OCI-LY7 (cell line): ENCODE measurements at regions not wholly inside any gene's neighbourhood (a gene's known extent, or its start where the extent isn't known, plus 50 kb on each side); places are given as distances from the start of the nearest gene placed in this dataset.

Experiments used
- BruUV-seq: library from RNA; stranded (reverse); fragments of 400-500 nt; replicated peaks from 2 replicates; lab custom pipeline; 2021; lab: Mats Ljungman, UMichigan
- CTCF ChIA-PET: fragments of 300-600 bp; sonication (Branson Sonifier 250); formaldehyde crosslinking; loops from one replicate; lab custom pipeline; 2022; ENCODE audit warnings: antibody characterized with exemption; ENCODE audit not compliant: unreplicated experiment; lab: Charles Lee
- POLR2A ChIA-PET: fragments of 300-600 bp; sonication (Branson Sonifier 250); formaldehyde crosslinking; loops from one replicate; lab custom pipeline; 2022; ENCODE audit warnings: antibody characterized with exemption; lab: Charles Lee
- DNase-seq: peaks from one replicate; pipeline ENCODE4 v3.0.0-alpha.2; 2015; ENCODE audit warnings: low spot score
- H2AFZ ChIP-seq: fragments of 200-600 bp; sonication (generic), shearing (Covaris generic); 2 replicates; pipeline ENCODE4 v1.6.1; 2014; ENCODE audit warnings: mild to moderate bottlenecking, antibody characterized with exemption, low read length, moderate library complexity
- H3K27ac ChIP-seq: fragments of 200-600 bp; sonication (generic); 2 replicates; pipeline ENCODE4 v1.5.1; 2014; ENCODE audit warnings: mixed run types, low read depth, mild to moderate bottlenecking, moderate library complexity, low read length, inconsistent platforms; ENCODE audit not compliant: poor library complexity, severe bottlenecking
- H3K36me3 ChIP-seq: fragments of 200-600 bp; sonication (generic); 2 replicates; pipeline ENCODE4 v1.6.1; 2014; ENCODE audit warnings: mild to moderate bottlenecking, antibody characterized with exemption, low read length, moderate library complexity, mixed read lengths; ENCODE audit not compliant: insufficient read depth
- H3K4me1 ChIP-seq: fragments of 200-600 bp; sonication (generic); 2 replicates; pipeline ENCODE4 v1.5.1; 2014; ENCODE audit warnings: mild to moderate bottlenecking, low read length; ENCODE audit not compliant: insufficient read depth, poor library complexity, severe bottlenecking
- H3K4me2 ChIP-seq: fragments of 200-600 bp; sonication (generic); 2 replicates; pipeline ENCODE4 v1.6.1; 2014; ENCODE audit warnings: mild to moderate bottlenecking, low read length
- H3K4me3 ChIP-seq: fragments of 200-600 bp; sonication (generic); 2 replicates; pipeline ENCODE4 v1.5.1; 2014; ENCODE audit warnings: mild to moderate bottlenecking, low read depth, low read length; ENCODE audit not compliant: poor library complexity, severe bottlenecking
- H3K79me2 ChIP-seq: fragments of 200-600 bp; sonication (generic); 2 replicates; pipeline ENCODE4 v1.6.1; 2016; ENCODE audit warnings: low read depth, mild to moderate bottlenecking, low read length, moderate library complexity, mixed read lengths; ENCODE audit not compliant: insufficient read depth
- H3K9me2 ChIP-seq: fragments of 200-600 bp; sonication (generic); 2 replicates; pipeline ENCODE4 v1.6.1; 2016; ENCODE audit warnings: mild to moderate bottlenecking, low read length, mixed read lengths; ENCODE audit not compliant: insufficient read depth
- H3K9me3 ChIP-seq: fragments of 200-600 bp; sonication (generic); 2 replicates; pipeline ENCODE4 v1.6.1; 2014; ENCODE audit warnings: mild to moderate bottlenecking, mixed run types, low read length, mixed read lengths
- H4K20me1 ChIP-seq: fragments of 200-600 bp; sonication (generic); 2 replicates; pipeline ENCODE4 v1.6.1; 2014; ENCODE audit warnings: mild to moderate bottlenecking, antibody characterized with exemption, low read length, moderate library complexity, mixed read lengths; ENCODE audit not compliant: insufficient read depth
- CTCF ChIP-seq: fragments of 200-600 bp; sonication (generic); conservative IDR thresholded peaks from 2 replicates; pipeline ENCODE4 v1.5.1; 2014; ENCODE audit warnings: mild to moderate bottlenecking, antibody characterized with exemption, low read length, moderate library complexity, mixed read lengths
- EZH2phosphoT487 ChIP-seq: fragments of 200-600 bp; sonication (generic); IDR thresholded peaks from 2 replicates; pipeline ENCODE4 v1.6.1; 2018; ENCODE audit warnings: low read depth, borderline replicate concordance, mild to moderate bottlenecking, mixed run types, antibody characterized with exemption, low read length, moderate library complexity, mixed read lengths
- intact Hi-C: fragments of 100-400 bp; cut with micrococcal nuclease; formaldehyde crosslinking; loops from one replicate; pipeline ENCODE4 v1.10.0; 2022; ENCODE audit not compliant: unreplicated experiment

DNA sequence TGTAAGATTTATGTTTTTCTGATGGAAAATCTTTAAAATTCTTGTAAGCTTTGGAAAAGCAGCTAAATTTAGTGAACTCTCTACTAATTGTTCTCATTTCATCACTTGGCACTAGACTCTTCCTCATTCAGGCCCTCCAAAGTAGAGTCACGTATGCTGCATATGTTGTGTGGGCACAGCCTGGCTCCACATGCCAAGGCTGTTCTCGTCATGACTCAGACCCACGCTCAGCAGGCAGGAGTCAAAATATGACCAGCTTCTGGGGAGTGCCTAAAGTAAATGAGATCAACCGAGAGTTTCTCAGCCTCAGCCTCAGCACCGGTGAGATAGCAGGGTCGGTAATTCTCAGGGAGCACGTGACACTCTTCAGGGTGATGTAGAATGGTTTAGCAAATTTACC, 1672.9 kb downstream of the REEP3 start:
- no TSS peak for BruUV-seq
- intact Hi-C loops: no loop called here
- Histone ChIP-seq H3K4me2 (no peak overlapping the region), H3K9me3 (no peaks in the 10 kb centered on the region), H3K4me1 (no peaks in the 10 kb centered on the region), H4K20me1 (no peaks in the 10 kb centered on the region), H3K4me3 (no peak overlapping the region), H3K9me2 (no peaks in the 10 kb centered on the region), H3K27ac (no peak overlapping the region), H2AFZ (no peak overlapping the region), H3K36me3 (no peaks in the 10 kb centered on the region), H3K79me2 (no peaks in the 10 kb centered on the region)
- no peak for DNase-seq
- no peak for TF ChIP-seq EZH2phosphoT487
- TF ChIP-seq CTCF: no peak
- ChIA-PET CTCF (no interaction called here), POLR2A (no interaction called here)

- Histone ChIP-seq H2AFZ (no peak overlapping the region), H3K79me2 (no peaks in the 10 kb centered on the region), H3K9me2 (no peaks in the 10 kb centered on the region), H3K4me1 (no peaks in the 10 kb centered on the region), H3K4me2 (no peak overlapping the region), H3K4me3 (no peak overlapping the region), H3K9me3 (no peaks in the 10 kb centered on the region), H4K20me1 (no peaks in the 10 kb centered on the region), H3K36me3 (no peaks in the 10 kb centered on the region), H3K27ac (no peak overlapping the region)
- POLR2A ChIA-PET: no interaction called here
- intact Hi-C loops: no loop called here
- TF ChIP-seq CTCF (no peak), EZH2phosphoT487 (no peak)
- BruUV-seq: no TSS peak
- DNase-seq: no peak
- CTCF ChIA-PET: no interaction called here
These were observed 1673.4 kb downstream of the REEP3 start for GRCh38 chr10:65194555-65194954.

DNA sequence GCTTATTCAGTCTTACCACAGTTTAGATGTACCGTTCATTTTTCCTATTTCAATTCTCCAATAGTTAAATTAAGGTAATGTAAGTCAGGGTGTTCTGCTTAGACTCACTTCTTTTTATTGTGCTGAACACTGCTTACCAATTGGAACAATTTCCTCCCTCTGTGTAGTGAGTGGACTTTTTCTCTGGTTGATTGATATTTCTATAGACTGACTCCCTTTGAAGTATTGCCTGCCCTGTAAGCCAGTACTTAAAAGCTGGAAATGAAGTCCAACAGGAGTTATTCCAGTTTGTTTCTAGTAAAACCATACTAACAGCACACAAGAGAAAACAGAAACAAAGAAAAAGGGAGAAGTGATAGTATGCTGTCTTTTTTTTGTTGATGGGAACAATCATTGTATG, 1674.9 kb downstream of the REEP3 start:
- Histone ChIP-seq H3K27ac (no peak overlapping the region), H3K4me2 (no peak overlapping the region), H3K9me2 (no peaks in the 10 kb centered on the region), H3K9me3 (no peaks in the 10 kb centered on the region), H2AFZ (no peak overlapping the region), H3K79me2 (no peaks in the 10 kb centered on the region), H3K36me3 (no peaks in the 10 kb centered on the region), H3K4me1 (no peaks in the 10 kb centered on the region), H4K20me1 (no peaks in the 10 kb centered on the region), H3K4me3 (no peak overlapping the region)
- TF ChIP-seq CTCF (no peak), EZH2phosphoT487 (no peak)
- CTCF ChIA-PET: no interaction called here
- POLR2A ChIA-PET: interaction anchor here (0.6 kb wide), 1 partner anchor 422 kb away, joined by 3 read pairs; no protein-coding TSS in a partner anchor
- BruUV-seq: no TSS peak
- DNase-seq: no peak
- intact Hi-C loops: no loop called here
